Omental fat pad (tissue), 3 donors: ENCODE measurements at regions not wholly inside any gene's neighbourhood (a gene's known extent, or its start where the extent isn't known, plus 50 kb on each side); places are given as distances from the start of the nearest gene placed in this dataset.

Experiments
- ATAC-seq: fragments of 150-250 bp; one replicate; pipeline ENCODE4 v1.9.1; 2016; ENCODE audit warnings: mild to moderate bottlenecking, moderate library complexity; ENCODE audit not compliant: low FRiP score
- DNase-seq: peaks from one replicate; pipeline ENCODE4 v3.0.0-alpha.2; 2019; ENCODE audit warnings: low spot score
- CTCF ChIP-seq, 3 donors: fragments of 450-650 bp; IDR thresholded peaks; one replicate each; pipeline ENCODE4 v1.5.1; 2016 to 2017; ENCODE audit warnings: antibody characterized with exemption in 3 of 3, mild to moderate bottlenecking in 3 of 3, moderate library complexity in 2 of 3

- no peak for DNase-seq
- ATAC-seq: no peak
- TF ChIP-seq CTCF (IDR thresholded peaks at IDR 0.05): no peak
Measured at GRCh38 chr3:72539856-72540255, 308.4 kb downstream of the SHQ1 start.

- TF ChIP-seq CTCF (IDR thresholded peaks at IDR 0.05): no peak
- ATAC-seq (no peak), DNase-seq (no peak)
Measured at GRCh38 chr3:72538070-72538745, 310.0 kb downstream of the SHQ1 start.

- no peak for TF ChIP-seq CTCF (IDR thresholded peaks at IDR 0.05)
- no peak for DNase-seq
- no peak for ATAC-seq
Measured at GRCh38 chr3:72537448-72537847, 310.8 kb downstream of the SHQ1 start.

- no peak for TF ChIP-seq CTCF (IDR thresholded peaks at IDR 0.05)
- DNase-seq: no peak
- ATAC-seq: no peak
Measured at GRCh38 chr3:72536878-72537267, 311.4 kb downstream of the SHQ1 start.

- no peak for ATAC-seq
- TF ChIP-seq CTCF (IDR thresholded peaks at IDR 0.05): no peak
- no peak for DNase-seq
Measured at GRCh38 chr3:72536206-72536877, 311.9 kb downstream of the SHQ1 start.

GRCh38 chr3:72535772-72536171 lies 312.5 kb downstream of the SHQ1 start:
- ATAC-seq: no peak
- no peak for DNase-seq
- TF ChIP-seq CTCF (IDR thresholded peaks at IDR 0.05): no peak
